ENCODE measurements at regions not wholly inside any gene's neighbourhood (a gene's known extent, or its start where the extent isn't known, plus 50 kb on each side); places are given as distances from the start of the nearest gene placed in this dataset.

- DNase-seq (ENCODE audit: low read depth), result peak; percentile 79
These were observed 63.6 kb downstream of the SPINK2 start for GRCh38 chr4:56757821-56758411.

- DNase-seq (ENCODE audit: low read depth), result peak; percentile 35
These were observed 64.2 kb downstream of the SPINK2 start for GRCh38 chr4:56757261-56757746.

GRCh38 chr4:56755901-56756300 lies 65.6 kb downstream of the SPINK2 start:
- DNase-seq (ENCODE audit: low read depth), result no peak

GRCh38 chr4:56752985-56753384 lies 68.5 kb downstream of the SPINK2 start:
- DNase-seq (ENCODE audit: low read depth), result no peak

- DNase-seq (ENCODE audit: low read depth), result no peak
These were observed 69.1 kb upstream of the HOPX start for GRCh38 chr4:56750231-56750630.

- no peak for DNase-seq (ENCODE audit: low read depth)
These were observed 67.2 kb upstream of the HOPX start for GRCh38 chr4:56748271-56748670.

GRCh38 chr4:56746639-56747038 lies 65.5 kb upstream of the HOPX start:
- no peak for DNase-seq (ENCODE audit: low read depth)

GRCh38 chr4:56745042-56745441 lies 63.9 kb upstream of the HOPX start:
- DNase-seq (ENCODE audit: low read depth), result no peak

GRCh38 chr4:56744030-56744429 lies 62.9 kb upstream of the HOPX start:
- no peak for DNase-seq (ENCODE audit: low read depth)

- no peak for DNase-seq (ENCODE audit: low read depth)
These were observed 62.5 kb upstream of the HOPX start for GRCh38 chr4:56743550-56743949.

- DNase-seq (ENCODE audit: low read depth), result peak; percentile 26
These were observed 61.2 kb upstream of the HOPX start for GRCh38 chr4:56742080-56742871.

GRCh38 chr4:56741595-56741994 lies 60.5 kb upstream of the HOPX start:
- no peak for DNase-seq (ENCODE audit: low read depth)

- DNase-seq (ENCODE audit: low read depth), result no peak
These were observed 58.1 kb upstream of the HOPX start for GRCh38 chr4:56739066-56739777.

GRCh38 chr4:56737666-56738065 lies 56.6 kb upstream of the HOPX start:
- no peak for DNase-seq (ENCODE audit: low read depth)

- no peak for DNase-seq (ENCODE audit: low read depth)
These were observed 52.3 kb upstream of the HOPX start for GRCh38 chr4:56733352-56733751.

- DNase-seq (ENCODE audit: low read depth), result no peak
These were observed 51.2 kb upstream of the HOPX start for GRCh38 chr4:56732301-56732700.

GRCh38 chr4:56731857-56732256 lies 50.8 kb upstream of the HOPX start:
- DNase-seq (ENCODE audit: low read depth), result no peak

Measured in HS-5 (cell line).